Skeletal muscle cell (primary cell): ENCODE measurements at regions not wholly inside any gene's neighbourhood (a gene's known extent, or its start where the extent isn't known, plus 50 kb on each side); places are given as distances from the start of the nearest gene placed in this dataset.
A peak's percentile ranks its signal among the peaks of the same experiment; 100 is the strongest.
"Not testable (repeated sequence)": the region's sequence is repeated elsewhere in the genome, so short reads cannot be mapped to it uniquely, and the experiment has no call there.

Experiments used
- DNase-seq: peaks from one replicate; pipeline ENCODE4 v3.0.0-alpha.2; 2010; ENCODE audit warnings: low read depth
- H3K4me3 ChIP-seq: 2 replicates; pipeline ENCODE4 v1.5.1; 2011; ENCODE audit warnings: low read depth, mild to moderate bottlenecking, control low read depth, low read length, moderate library complexity

GRCh38 chr7:94706996-94707740 is 51.2 kb upstream of the SGCE start:
- H3K4me3 ChIP-seq: no peak overlapping the region
- DNase-seq: no peak

GRCh38 chr7:94710256-94710655 is 54.3 kb upstream of the SGCE start:
- H3K4me3 ChIP-seq: no peak overlapping the region
- DNase-seq: no peak

- not testable (repeated sequence) for DNase-seq, H3K4me3 ChIP-seq
Observed at GRCh38 chr7:94722360-94722759, 66.4 kb upstream of the SGCE start.

- not testable (repeated sequence) for DNase-seq, H3K4me3 ChIP-seq
Observed at GRCh38 chr7:94728893-94729292, 73.0 kb upstream of the SGCE start.

- no peak for DNase-seq
- no peak overlapping the region for H3K4me3 ChIP-seq
Observed at GRCh38 chr7:94738071-94738470, 82.1 kb upstream of the SGCE start.

GRCh38 chr7:94739180-94739579 is 83.2 kb upstream of the SGCE start:
- H3K4me3 ChIP-seq: no peak overlapping the region
- no peak for DNase-seq

- no peak overlapping the region for H3K4me3 ChIP-seq
Observed at GRCh38 chr7:94740509-94740908, 84.6 kb upstream of the SGCE start.

GRCh38 chr7:94741179-94741578 is 85.2 kb upstream of the SGCE start:
- DNase-seq: no peak
- H3K4me3 ChIP-seq: no peak overlapping the region

More at GRCh38 chr7:94740509-94740908, 84.6 kb upstream of the SGCE start:
- DNase-seq: no peak

GRCh38 chr7:94748376-94748775 is 92.4 kb upstream of the SGCE start:
- DNase-seq: no peak
- no peak overlapping the region for H3K4me3 ChIP-seq

- DNase-seq: no peak
- H3K4me3 ChIP-seq: no peak overlapping the region
Observed at GRCh38 chr7:94760446-94761100, 104.6 kb upstream of the SGCE start.

GRCh38 chr7:94761451-94761850 is 105.5 kb upstream of the SGCE start:
- no peak for DNase-seq

GRCh38 chr7:94763268-94763667 is 107.3 kb upstream of the SGCE start:
- no peak overlapping the region for H3K4me3 ChIP-seq
- peak; percentile 62 for DNase-seq

More at GRCh38 chr7:94761451-94761850, 105.5 kb upstream of the SGCE start:
- H3K4me3 ChIP-seq: no peak overlapping the region

- H3K4me3 ChIP-seq: no peak overlapping the region
- DNase-seq: no peak
Observed at GRCh38 chr7:94769724-94770123, 113.8 kb upstream of the SGCE start.

- H3K4me3 ChIP-seq: no peak overlapping the region
- DNase-seq: no peak
Observed at GRCh38 chr7:94778711-94779459, 123.0 kb upstream of the SGCE start.

GRCh38 chr7:94779861-94780260 is 123.9 kb upstream of the SGCE start:
- no peak for DNase-seq
- no peak overlapping the region for H3K4me3 ChIP-seq

GRCh38 chr7:94781236-94781635 is 125.3 kb upstream of the SGCE start:
- DNase-seq: no peak

GRCh38 chr7:94782777-94783176 is 124.6 kb upstream of the PPP1R9A start:
- no peak overlapping the region for H3K4me3 ChIP-seq
- no peak for DNase-seq

More at GRCh38 chr7:94781236-94781635, 125.3 kb upstream of the SGCE start:
- H3K4me3 ChIP-seq: no peak overlapping the region

GRCh38 chr7:94787285-94787684 is 120.1 kb upstream of the PPP1R9A start:
- no peak for DNase-seq
- no peak overlapping the region for H3K4me3 ChIP-seq

GRCh38 chr7:94788378-94788777 is 119.0 kb upstream of the PPP1R9A start:
- not testable (repeated sequence) for DNase-seq, H3K4me3 ChIP-seq

GRCh38 chr7:94792241-94792640 is 115.2 kb upstream of the PPP1R9A start:
- H3K4me3 ChIP-seq: no peak overlapping the region
- DNase-seq: no peak
